ENCODE measurements at regions not wholly inside any gene's neighbourhood (a gene's known extent, or its start where the extent isn't known, plus 50 kb on each side); places are given as distances from the start of the nearest gene placed in this dataset.

DNA sequence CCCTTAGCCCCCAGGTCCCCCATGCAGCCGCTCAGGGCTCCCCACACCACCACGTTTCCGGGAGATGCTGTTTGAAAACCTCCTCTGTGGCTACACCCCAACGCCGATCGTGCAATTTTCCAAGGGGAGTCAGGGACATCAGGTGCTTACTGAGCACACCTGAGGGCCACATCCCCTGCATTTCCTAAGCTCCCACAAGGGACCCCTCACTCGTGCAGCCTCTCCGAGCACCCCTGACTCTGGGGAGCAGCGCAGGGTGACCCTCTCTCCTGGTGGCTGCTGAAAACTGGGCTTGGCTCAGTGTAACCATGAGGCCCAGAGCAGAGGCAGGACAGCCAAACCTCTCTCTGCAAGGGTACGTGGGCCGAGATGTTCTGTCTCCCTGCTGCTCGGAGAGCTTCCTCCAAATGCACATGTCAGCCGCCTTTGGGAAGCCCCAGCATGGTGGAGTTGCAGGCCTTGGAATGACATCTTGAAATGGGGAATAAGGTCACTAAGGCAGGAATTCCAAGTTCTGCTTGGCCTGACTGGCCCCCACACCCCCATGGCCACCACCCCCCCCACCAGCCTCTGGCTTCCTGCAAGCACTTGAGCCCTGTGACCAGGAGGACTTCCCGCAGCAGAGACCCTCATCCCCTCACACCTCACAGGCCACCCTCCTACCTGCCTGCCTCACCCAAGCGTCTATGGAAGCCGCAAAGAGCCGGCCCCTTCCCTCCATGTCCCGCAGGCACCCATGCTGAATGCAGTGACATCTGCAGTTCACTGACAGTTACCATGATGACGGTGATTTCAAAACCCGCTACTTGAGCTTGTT is 257.4 kb downstream of the BRD1 start:
- Histone ChIP-seq H3K9me3 (ENCODE audit: control insufficient read depth, insufficient read depth, low read length) (peaks cover 62% of the 10 kb centered on the region), H2BK5ac (ENCODE audit: low read depth, low read length, poor library complexity, severe bottlenecking) (no peak overlapping the region), H3K4me1 (ENCODE audit: control insufficient read depth, insufficient read depth, low read length) (no peaks in the 10 kb centered on the region), H3K4ac (ENCODE audit: low read depth, low read length) (no peak overlapping the region), H3K36me3 (ENCODE audit: control insufficient read depth, insufficient read depth, low read length) (no peaks in the 10 kb centered on the region), H2AK5ac (ENCODE audit: low read depth, low read length) (no peak overlapping the region), H2AK9ac (replicated peaks; ENCODE audit: low read depth, low read length, poor library complexity) (no peak overlapping the region), H2BK20ac (ENCODE audit: low read depth, low read length) (no peak overlapping the region), H3K27ac (ENCODE audit: insufficient read depth, low read length) (no peak overlapping the region), H3K18ac (ENCODE audit: low read depth, low read length) (no peak overlapping the region), H3K23ac (ENCODE audit: low read depth, low read length) (no peak overlapping the region), H4K8ac (ENCODE audit: low read depth in 2 of 2, low read length in 2 of 2) (no peak overlapping the region), H2BK15ac (ENCODE audit: low read depth, low read length) (no peak overlapping the region), H3K9me1 (ENCODE audit: insufficient read depth, low read length) (no peaks in the 10 kb centered on the region), H2BK120ac (ENCODE audit: low read depth, low read length) (no peak overlapping the region), H3K4me2 (ENCODE audit: low read depth, low read length) (no peak overlapping the region), H2AFZ (replicated peaks; ENCODE audit: low read length, poor library complexity) (no peak overlapping the region), H3K14ac (replicated peaks; ENCODE audit: low read depth, low read length) (no peak overlapping the region), H3K4me3 (ENCODE audit: insufficient read depth, low read depth, low read length) (no peak overlapping the region), H4K91ac (ENCODE audit: insufficient read depth, low read depth, low read length) (no peak overlapping the region), H3K79me1 (ENCODE audit: low read depth in 1 of 2, low read length in 2 of 2) (no peaks in the 10 kb centered on the region), H4K20me1 (ENCODE audit: insufficient read depth, low read length) (no peaks in the 10 kb centered on the region), H4K5ac (ENCODE audit: low read depth, low read length) (no peak overlapping the region), H3K27me3 (ENCODE audit: control insufficient read depth, insufficient read depth, low read length) (no peaks in the 10 kb centered on the region), H3K9ac (ENCODE audit: low read depth, low read length) (no peak overlapping the region), H3K56ac (ENCODE audit: extremely low read depth, insufficient read depth, low read length) (no peak overlapping the region)
- CTCF ChIA-PET = no interaction called here
- ATAC-seq (ENCODE audit: low read depth) (no peak), DNase-seq (no peak)
- WGBS, 2 experiments (ENCODE audit: extremely low coverage in 2 of 2, insufficient read length in 1 of 2) = 37% methylated on average over 7 of the region's 20 CpGs; no CpG with 5 or more reads in 1 of the 2 experiments
- no TSS peak for BruUV-seq (replicated peaks)
- in situ Hi-C loops (cut with MboI; ENCODE audit: low sequenced_read_pairs) (no loop called here), dilution Hi-C loops (cut with HindIII; ENCODE audit: low sequenced_read_pairs, unreplicated experiment) (no loop called here), intact Hi-C loops (cut with micrococcal nuclease) (no loop called here)
- POLR2A ChIA-PET (ENCODE audit: unreplicated experiment) = no interaction called here
- TF ChIP-seq, protein P1, sequence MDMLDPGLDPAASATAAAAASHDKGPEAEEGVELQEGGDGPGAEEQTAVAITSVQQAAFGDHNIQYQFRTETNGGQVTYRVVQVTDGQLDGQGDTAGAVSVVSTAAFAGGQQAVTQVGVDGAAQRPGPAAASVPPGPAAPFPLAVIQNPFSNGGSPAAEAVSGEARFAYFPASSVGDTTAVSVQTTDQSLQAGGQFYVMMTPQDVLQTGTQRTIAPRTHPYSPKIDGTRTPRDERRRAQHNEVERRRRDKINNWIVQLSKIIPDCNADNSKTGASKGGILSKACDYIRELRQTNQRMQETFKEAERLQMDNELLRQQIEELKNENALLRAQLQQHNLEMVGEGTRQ (IDR thresholded peaks at IDR 0.05; ENCODE audit: low read depth, low read length) = no peak
- TF ChIP-seq SMC3 (IDR thresholded peaks at IDR 0.05; ENCODE audit: low read depth, low read length) (no peak), MAZ (IDR thresholded peaks at IDR 0.05; ENCODE audit: borderline replicate concordance, low read depth, low read length) (no peak), POLR2A (IDR thresholded peaks at IDR 0.05; ENCODE audit: low read depth, low read length) (no peak), RAD21 (IDR thresholded peaks at IDR 0.05; ENCODE audit: low read length) (no peak), MXI1 (IDR thresholded peaks at IDR 0.05; ENCODE audit: borderline replicate concordance, low read depth, low read length) (no peak), BHLHE40 (IDR thresholded peaks at IDR 0.05; ENCODE audit: low read depth, low read length) (no peak), CEBPB (IDR thresholded peaks at IDR 0.05; ENCODE audit: low read depth, low read length) (no peak), NFE2L2 (IDR thresholded peaks at IDR 0.05; ENCODE audit: low read depth, low read length) (no peak), MAFK (IDR thresholded peaks at IDR 0.05; ENCODE audit: low read depth, low read length) (no peak), CHD1 (IDR thresholded peaks at IDR 0.05; ENCODE audit: low read depth, low read length) (no peak), FOS (IDR thresholded peaks at IDR 0.05; ENCODE audit: low read depth, low read length) (no peak), RCOR1 (IDR thresholded peaks at IDR 0.05; ENCODE audit: insufficient replicate concordance, low read length) (no peak), CTCF (conservative IDR thresholded peaks at IDR 0.05; ENCODE audit: low read depth, low read length) (no peak)
- TF ChIP-seq, protein P2, sequence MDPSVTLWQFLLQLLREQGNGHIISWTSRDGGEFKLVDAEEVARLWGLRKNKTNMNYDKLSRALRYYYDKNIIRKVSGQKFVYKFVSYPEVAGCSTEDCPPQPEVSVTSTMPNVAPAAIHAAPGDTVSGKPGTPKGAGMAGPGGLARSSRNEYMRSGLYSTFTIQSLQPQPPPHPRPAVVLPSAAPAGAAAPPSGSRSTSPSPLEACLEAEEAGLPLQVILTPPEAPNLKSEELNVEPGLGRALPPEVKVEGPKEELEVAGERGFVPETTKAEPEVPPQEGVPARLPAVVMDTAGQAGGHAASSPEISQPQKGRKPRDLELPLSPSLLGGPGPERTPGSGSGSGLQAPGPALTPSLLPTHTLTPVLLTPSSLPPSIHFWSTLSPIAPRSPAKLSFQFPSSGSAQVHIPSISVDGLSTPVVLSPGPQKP (IDR thresholded peaks at IDR 0.05; ENCODE audit: borderline replicate concordance, low read depth, low read length) = no peak

Measured in IMR-90 (cell line).